Liver (tissue), 3 donors: ENCODE measurements at regions not wholly inside any gene's neighbourhood (a gene's known extent, or its start where the extent isn't known, plus 50 kb on each side); places are given as distances from the start of the nearest gene placed in this dataset.
"Not testable (repeated sequence)": the region's sequence is repeated elsewhere in the genome, so short reads cannot be mapped to it uniquely, and the experiment has no call there.

ENCODE experiments used
- EGR1 ChIP-seq, 2 donors: IDR thresholded peaks; 2 replicates each; pipeline ENCODE4 v1.6.1; 2016 to 2018; ENCODE audit warnings: antibody characterized with exemption in 2 of 2, low read depth in 2 of 2
- HNF4A ChIP-seq, 2 donors: conservative IDR thresholded peaks; 2 replicates each; pipeline ENCODE4 v1.6.1; 2016; ENCODE audit warnings: antibody characterized with exemption in 2 of 2, mild to moderate bottlenecking in 2 of 2
- TF ChIP-seq, protein P1 (sequence below): fragments of 150-350 bp; IDR thresholded peaks from 2 replicates; pipeline ENCODE4 v1.5.1; 2017; ENCODE audit warnings: improper control_type of control experiment, low read depth, low read length; ENCODE audit not compliant: missing input control
- donor health status: healthy.
- donor health status: healthy.

DNA sequence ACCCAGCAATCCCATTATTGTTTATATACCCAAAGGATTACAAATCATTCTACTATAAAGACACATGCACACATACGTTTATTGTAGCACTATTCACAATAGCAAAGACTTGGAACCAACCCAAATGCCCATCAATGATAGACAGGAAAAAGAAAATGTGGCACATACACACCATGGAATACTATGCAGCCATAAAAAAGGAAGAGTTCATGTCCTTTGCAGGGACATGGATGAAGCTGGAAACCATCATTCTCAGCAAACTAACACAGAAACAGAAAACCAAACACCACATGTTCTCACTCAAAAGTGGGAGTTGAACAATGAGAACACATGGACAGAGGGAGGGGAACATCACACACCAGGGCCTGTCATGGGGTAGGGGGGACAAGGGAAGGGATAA, 91.3 kb upstream of the PCED1B start:
- not testable (repeated sequence) for TF ChIP-seq HNF4A (conservative IDR thresholded peaks at IDR 0.05); EGR1 (IDR thresholded peaks at IDR 0.05; ENCODE audit: low read depth in 2 of 2)
- TF ChIP-seq, protein P1, sequence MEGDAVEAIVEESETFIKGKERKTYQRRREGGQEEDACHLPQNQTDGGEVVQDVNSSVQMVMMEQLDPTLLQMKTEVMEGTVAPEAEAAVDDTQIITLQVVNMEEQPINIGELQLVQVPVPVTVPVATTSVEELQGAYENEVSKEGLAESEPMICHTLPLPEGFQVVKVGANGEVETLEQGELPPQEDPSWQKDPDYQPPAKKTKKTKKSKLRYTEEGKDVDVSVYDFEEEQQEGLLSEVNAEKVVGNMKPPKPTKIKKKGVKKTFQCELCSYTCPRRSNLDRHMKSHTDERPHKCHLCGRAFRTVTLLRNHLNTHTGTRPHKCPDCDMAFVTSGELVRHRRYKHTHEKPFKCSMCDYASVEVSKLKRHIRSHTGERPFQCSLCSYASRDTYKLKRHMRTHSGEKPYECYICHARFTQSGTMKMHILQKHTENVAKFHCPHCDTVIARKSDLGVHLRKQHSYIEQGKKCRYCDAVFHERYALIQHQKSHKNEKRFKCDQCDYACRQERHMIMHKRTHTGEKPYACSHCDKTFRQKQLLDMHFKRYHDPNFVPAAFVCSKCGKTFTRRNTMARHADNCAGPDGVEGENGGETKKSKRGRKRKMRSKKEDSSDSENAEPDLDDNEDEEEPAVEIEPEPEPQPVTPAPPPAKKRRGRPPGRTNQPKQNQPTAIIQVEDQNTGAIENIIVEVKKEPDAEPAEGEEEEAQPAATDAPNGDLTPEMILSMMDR, result not testable (repeated sequence)
